Loucy (cell line): ENCODE measurements at regions not wholly inside any gene's neighbourhood (a gene's known extent, or its start where the extent isn't known, plus 50 kb on each side); places are given as distances from the start of the nearest gene placed in this dataset.

Experiments
- H2AFZ ChIP-seq: fragments of 200-600 bp; sonication (generic); 2 replicates; pipeline ENCODE4 v1.6.0; 2016; ENCODE audit warnings: antibody characterized with exemption, mild to moderate bottlenecking, low read length, moderate library complexity
- H3F3A ChIP-seq: fragments of 200-600 bp; 2 replicates; pipeline ENCODE4 v1.6.0; 2016; ENCODE audit warnings: antibody characterized with exemption, low read depth, mild to moderate bottlenecking
- H3K27me3 ChIP-seq: fragments of 200-600 bp; sonication (generic); 2 replicates; pipeline ENCODE4 v1.6.1; 2014; ENCODE audit warnings: low read length, mild to moderate bottlenecking; ENCODE audit not compliant: insufficient read depth, poor library complexity, severe bottlenecking
- H3K36me3 ChIP-seq: fragments of 200-600 bp; sonication (generic); 2 replicates; pipeline ENCODE4 v1.6.1; 2016; ENCODE audit warnings: low read length; ENCODE audit not compliant: insufficient read depth
- H3K4me1 ChIP-seq: fragments of 200-600 bp; sonication (generic); 2 replicates; pipeline ENCODE4 v1.5.1; 2014; ENCODE audit warnings: low read length, mild to moderate bottlenecking; ENCODE audit not compliant: insufficient read depth, poor library complexity, severe bottlenecking
- H3K4me2 ChIP-seq: fragments of 200-600 bp; sonication (generic); 2 replicates; pipeline ENCODE4 v1.6.0; 2014; ENCODE audit warnings: antibody characterized with exemption, low read length, low read depth, mild to moderate bottlenecking; ENCODE audit not compliant: poor library complexity, severe bottlenecking
- H3K4me3 ChIP-seq: fragments of 200-600 bp; sonication (generic); 2 replicates; pipeline ENCODE4 v1.5.1; 2014; ENCODE audit warnings: low read length, mild to moderate bottlenecking, mixed read lengths; ENCODE audit not compliant: poor library complexity, severe bottlenecking
- H3K79me2 ChIP-seq: fragments of 200-600 bp; sonication (generic); 2 replicates; pipeline ENCODE4 v1.6.1; 2014; ENCODE audit warnings: low read length; ENCODE audit not compliant: insufficient read depth
- H3K9ac ChIP-seq: fragments of 200-600 bp; sonication (generic); 2 replicates; pipeline ENCODE4 v1.6.0; 2014; ENCODE audit warnings: mild to moderate bottlenecking, low read depth, low read length, moderate library complexity; ENCODE audit not compliant: poor library complexity, severe bottlenecking
- H3K9me2 ChIP-seq: fragments of 200-600 bp; sonication (generic); replicated peaks from 2 replicates; pipeline ENCODE4 v1.6.1; 2016; ENCODE audit warnings: low read depth, low read length, mixed read lengths
- H3K9me3 ChIP-seq: fragments of 200-600 bp; sonication (generic); 2 replicates; pipeline ENCODE4 v1.6.1; 2014; ENCODE audit warnings: mild to moderate bottlenecking, antibody characterized with exemption, low read length, low read depth; ENCODE audit not compliant: insufficient read depth
- H4K20me1 ChIP-seq: fragments of 200-600 bp; sonication (generic); 2 replicates; pipeline ENCODE4 v1.6.0; 2014; ENCODE audit warnings: antibody characterized with exemption, low read length, mild to moderate bottlenecking; ENCODE audit not compliant: insufficient read depth, poor library complexity, severe bottlenecking
- EZH2phosphoT487 ChIP-seq: fragments of 200-600 bp; IDR thresholded peaks from 2 replicates; pipeline ENCODE4 v1.6.1; 2018; ENCODE audit warnings: antibody characterized with exemption, mild to moderate bottlenecking, moderate library complexity, borderline replicate concordance
- TF ChIP-seq, protein P1 (sequence below): fragments of 200-600 bp; sonication (generic); conservative IDR thresholded peaks from 2 replicates; pipeline ENCODE4 v1.5.1; 2014; ENCODE audit warnings: mild to moderate bottlenecking, antibody characterized with exemption, low read length

DNA sequence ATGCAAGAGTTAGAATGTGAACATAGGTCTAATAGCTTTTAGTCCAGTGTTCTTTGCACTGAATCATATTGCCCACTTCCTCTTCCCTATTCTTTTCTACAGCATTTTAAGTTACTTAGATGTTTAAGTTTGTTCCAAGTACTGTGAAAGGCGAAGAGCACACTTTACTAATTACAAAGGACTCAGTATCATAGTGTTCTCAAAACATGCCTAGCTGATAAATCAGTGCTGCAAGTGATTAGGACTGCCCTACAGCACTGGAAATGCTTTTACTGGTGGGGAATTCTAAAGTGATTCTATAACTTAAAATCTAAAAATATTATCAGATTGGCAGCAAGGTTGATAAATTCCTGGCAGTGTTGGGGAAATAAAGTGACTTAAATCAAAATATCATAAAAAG is 177.9 kb upstream of the KCNN2 start:
- no peaks in the 10 kb centered on the region for H4K20me1 ChIP-seq
- H3K9me3 ChIP-seq, result no peaks in the 10 kb centered on the region
- H3F3A ChIP-seq, result no peaks in the 10 kb centered on the region
- H3K36me3 ChIP-seq, result no peaks in the 10 kb centered on the region
- no peak overlapping the region for H2AFZ ChIP-seq
- H3K4me1 ChIP-seq, result no peaks in the 10 kb centered on the region
- no peaks in the 10 kb centered on the region for H3K27me3 ChIP-seq
- H3K79me2 ChIP-seq, result no peaks in the 10 kb centered on the region
- H3K9ac ChIP-seq, result no peak overlapping the region
- no peak overlapping the region for H3K4me2 ChIP-seq
- H3K9me2 ChIP-seq, result no peaks in the 10 kb centered on the region
- H3K4me3 ChIP-seq, result no peak overlapping the region
- TF ChIP-seq, protein P1, sequence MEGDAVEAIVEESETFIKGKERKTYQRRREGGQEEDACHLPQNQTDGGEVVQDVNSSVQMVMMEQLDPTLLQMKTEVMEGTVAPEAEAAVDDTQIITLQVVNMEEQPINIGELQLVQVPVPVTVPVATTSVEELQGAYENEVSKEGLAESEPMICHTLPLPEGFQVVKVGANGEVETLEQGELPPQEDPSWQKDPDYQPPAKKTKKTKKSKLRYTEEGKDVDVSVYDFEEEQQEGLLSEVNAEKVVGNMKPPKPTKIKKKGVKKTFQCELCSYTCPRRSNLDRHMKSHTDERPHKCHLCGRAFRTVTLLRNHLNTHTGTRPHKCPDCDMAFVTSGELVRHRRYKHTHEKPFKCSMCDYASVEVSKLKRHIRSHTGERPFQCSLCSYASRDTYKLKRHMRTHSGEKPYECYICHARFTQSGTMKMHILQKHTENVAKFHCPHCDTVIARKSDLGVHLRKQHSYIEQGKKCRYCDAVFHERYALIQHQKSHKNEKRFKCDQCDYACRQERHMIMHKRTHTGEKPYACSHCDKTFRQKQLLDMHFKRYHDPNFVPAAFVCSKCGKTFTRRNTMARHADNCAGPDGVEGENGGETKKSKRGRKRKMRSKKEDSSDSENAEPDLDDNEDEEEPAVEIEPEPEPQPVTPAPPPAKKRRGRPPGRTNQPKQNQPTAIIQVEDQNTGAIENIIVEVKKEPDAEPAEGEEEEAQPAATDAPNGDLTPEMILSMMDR, result no peak
- no peak for TF ChIP-seq EZH2phosphoT487

DNA sequence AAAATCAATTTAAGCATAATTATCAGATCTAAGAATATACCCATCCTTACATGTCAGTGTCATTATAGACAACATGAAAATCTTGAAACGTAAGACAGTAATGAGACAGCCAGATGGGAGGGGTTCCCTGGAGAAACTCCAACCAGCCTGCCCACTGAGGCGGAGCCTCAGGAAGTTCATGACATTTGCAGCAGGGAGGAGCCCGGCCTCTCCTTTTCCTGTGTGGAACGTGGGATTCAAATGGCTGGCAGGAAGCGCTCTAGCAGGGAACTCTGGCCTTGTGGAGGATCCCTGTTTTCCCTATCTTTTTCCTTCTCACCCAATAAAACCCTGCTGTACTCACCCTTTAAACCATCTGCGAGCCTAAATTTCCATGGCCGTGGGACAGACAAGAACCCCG is 176.6 kb upstream of the KCNN2 start:
- Histone ChIP-seq H3K36me3 (no peaks in the 10 kb centered on the region), H3K9me3 (no peaks in the 10 kb centered on the region), H3K79me2 (no peaks in the 10 kb centered on the region), H3K27me3 (no peaks in the 10 kb centered on the region), H3K4me3 (no peak overlapping the region), H3K9me2 (no peaks in the 10 kb centered on the region), H3K4me2 (no peak overlapping the region), H3K9ac (no peak overlapping the region), H3F3A (no peaks in the 10 kb centered on the region), H2AFZ (no peak overlapping the region), H3K4me1 (no peaks in the 10 kb centered on the region), H4K20me1 (no peaks in the 10 kb centered on the region)
- TF ChIP-seq EZH2phosphoT487, result no peak
- TF ChIP-seq, protein P1, result no peak

DNA sequence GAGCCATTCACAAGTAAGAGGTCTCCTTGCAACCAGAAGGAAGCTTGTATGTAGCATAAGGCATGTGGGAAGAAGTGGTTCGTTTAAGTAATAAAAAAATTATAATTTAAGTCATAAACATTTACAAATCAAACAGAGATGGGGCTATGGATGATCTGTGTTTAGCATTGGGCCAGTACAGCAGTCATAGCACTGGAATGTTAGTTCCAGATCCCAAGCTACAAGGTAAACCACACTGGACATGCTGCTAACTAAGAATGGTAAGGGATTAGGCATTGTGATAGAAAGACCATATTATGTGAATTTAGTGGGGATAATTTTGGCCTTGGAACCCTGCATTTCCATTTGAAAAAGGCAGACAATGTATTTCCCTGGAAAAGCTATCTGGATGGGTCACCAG is 170.4 kb upstream of the KCNN2 start:
- Histone ChIP-seq H3F3A (no peaks in the 10 kb centered on the region), H3K9me2 (no peaks in the 10 kb centered on the region), H4K20me1 (no peaks in the 10 kb centered on the region), H3K27me3 (no peaks in the 10 kb centered on the region), H3K9me3 (no peaks in the 10 kb centered on the region), H3K4me2 (no peak overlapping the region), H3K79me2 (no peaks in the 10 kb centered on the region), H3K9ac (no peak overlapping the region), H3K36me3 (no peaks in the 10 kb centered on the region), H3K4me1 (no peaks in the 10 kb centered on the region), H2AFZ (no peak overlapping the region), H3K4me3 (no peak overlapping the region)
- TF ChIP-seq EZH2phosphoT487, result no peak
- TF ChIP-seq, protein P1, result no peak
